ENCODE measurements at regions not wholly inside any gene's neighbourhood (a gene's known extent, or its start where the extent isn't known, plus 50 kb on each side); places are given as distances from the start of the nearest gene placed in this dataset.
"Not testable (repeated sequence)": the region's sequence is repeated elsewhere in the genome, so short reads cannot be mapped to it uniquely, and the experiment has no call there.

DNA sequence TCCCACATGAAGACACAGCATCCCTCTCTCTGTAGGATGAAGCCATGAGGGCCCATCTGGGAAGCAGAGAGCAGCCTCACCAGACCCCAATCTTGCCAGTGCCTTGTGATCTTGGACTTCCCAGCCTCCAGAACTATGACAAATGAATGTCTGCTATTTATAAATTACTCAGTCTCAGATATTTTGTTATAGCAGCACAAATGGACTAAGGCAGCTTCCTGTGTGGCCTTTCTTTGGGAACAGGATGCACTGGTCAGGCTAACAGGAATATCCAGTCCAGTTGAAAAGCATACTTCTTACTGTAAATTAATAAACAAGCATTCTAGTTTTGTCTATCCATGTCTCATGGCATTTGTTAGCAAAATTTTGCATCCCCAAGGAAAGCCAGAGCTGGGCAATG, 134.1 kb upstream of the ETV3 start:
- H3K36me3 Mint-ChIP-seq (ENCODE audit: low read depth): no peaks in the 10 kb centered on the region
- TF ChIP-seq, protein P1, sequence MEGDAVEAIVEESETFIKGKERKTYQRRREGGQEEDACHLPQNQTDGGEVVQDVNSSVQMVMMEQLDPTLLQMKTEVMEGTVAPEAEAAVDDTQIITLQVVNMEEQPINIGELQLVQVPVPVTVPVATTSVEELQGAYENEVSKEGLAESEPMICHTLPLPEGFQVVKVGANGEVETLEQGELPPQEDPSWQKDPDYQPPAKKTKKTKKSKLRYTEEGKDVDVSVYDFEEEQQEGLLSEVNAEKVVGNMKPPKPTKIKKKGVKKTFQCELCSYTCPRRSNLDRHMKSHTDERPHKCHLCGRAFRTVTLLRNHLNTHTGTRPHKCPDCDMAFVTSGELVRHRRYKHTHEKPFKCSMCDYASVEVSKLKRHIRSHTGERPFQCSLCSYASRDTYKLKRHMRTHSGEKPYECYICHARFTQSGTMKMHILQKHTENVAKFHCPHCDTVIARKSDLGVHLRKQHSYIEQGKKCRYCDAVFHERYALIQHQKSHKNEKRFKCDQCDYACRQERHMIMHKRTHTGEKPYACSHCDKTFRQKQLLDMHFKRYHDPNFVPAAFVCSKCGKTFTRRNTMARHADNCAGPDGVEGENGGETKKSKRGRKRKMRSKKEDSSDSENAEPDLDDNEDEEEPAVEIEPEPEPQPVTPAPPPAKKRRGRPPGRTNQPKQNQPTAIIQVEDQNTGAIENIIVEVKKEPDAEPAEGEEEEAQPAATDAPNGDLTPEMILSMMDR (IDR thresholded peaks at IDR 0.05): no peak
- H3K27me3 Mint-ChIP-seq (ENCODE audit: insufficient read depth): no peaks in the 10 kb centered on the region; the same call in 1 of the 2 replicates
- H3K4me1 Mint-ChIP-seq (ENCODE audit: low read depth): no peaks in the 10 kb centered on the region
- DNase-seq: no peak
- no peak overlapping the region for H3K27ac Mint-ChIP-seq
- H3K9me3 Mint-ChIP-seq: no peaks in the 10 kb centered on the region
- no peak overlapping the region for H3K4me3 Mint-ChIP-seq

DNA sequence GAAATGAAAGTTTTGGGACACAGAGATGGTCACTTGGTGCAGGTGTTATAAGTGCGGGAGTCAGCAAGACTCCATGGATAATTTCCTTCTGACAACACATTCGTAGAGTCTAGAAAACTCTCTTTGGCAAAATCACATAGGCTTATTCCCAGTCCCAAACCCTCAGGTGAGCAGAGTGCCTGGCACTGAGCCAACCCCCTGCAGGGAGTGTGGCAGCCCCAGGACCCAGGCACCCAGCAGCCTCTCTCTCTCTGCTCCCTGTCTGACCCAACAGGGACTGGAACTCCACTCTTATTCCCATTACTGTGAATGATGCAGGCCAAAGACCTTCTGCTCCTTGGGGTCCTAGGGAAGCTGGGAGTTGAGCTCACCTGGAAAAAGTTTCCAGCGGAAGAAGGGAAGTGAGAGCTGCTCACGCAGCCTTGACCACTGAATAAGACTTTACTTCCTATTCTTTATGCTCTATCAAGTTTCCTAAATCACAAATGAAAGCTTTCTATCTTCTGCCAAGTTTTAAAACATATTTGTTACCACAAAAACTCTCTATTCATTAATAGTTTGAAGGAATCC, 132.6 kb upstream of the ETV3 start:
- Mint-ChIP-seq H3K9me3 (no peaks in the 10 kb centered on the region), H3K4me1 (ENCODE audit: low read depth) (no peaks in the 10 kb centered on the region), H3K36me3 (ENCODE audit: low read depth) (no peaks in the 10 kb centered on the region), H3K27ac (no peak overlapping the region), H3K27me3 (ENCODE audit: insufficient read depth) (no peaks in the 10 kb centered on the region; the same call in 1 of the 2 replicates), H3K4me3 (no peak overlapping the region)
- DNase-seq: no peak
- TF ChIP-seq, protein P1 (IDR thresholded peaks at IDR 0.05): no peak

DNA sequence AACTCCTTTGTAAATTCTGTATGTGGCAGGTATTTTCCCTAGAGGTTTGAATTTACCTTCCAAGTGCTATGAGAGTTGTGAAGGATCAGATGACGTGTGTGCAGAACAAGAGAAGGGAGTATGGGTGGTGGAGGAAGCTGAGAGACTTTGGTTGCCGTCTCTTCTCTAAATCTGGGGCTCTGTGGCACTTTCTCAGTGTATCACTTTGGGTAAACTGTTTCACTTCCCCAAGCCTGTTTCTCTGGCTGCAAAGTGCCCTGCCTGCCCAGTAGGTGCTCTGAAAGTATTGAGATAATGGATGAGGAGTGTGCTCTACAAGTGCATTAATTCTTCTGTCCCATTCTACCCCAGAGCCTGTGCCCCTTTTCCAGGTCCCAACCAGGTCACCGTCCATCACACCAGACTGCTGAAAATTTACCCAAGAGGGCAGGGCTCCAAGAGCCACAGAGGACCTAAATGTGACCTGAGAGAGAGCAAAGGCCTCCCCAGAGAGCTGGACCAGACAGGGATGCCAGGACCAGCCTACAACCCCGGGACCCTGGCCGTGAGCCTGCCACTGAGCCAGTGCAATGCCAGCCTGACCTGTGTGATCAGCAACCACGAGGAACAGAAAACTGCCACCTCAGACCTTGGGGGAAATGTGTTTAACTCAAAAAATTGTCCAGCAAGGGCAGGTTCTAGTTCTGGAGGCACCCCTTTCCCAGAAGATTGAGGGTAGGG, 131.6 kb upstream of the ETV3 start:
- no peak overlapping the region for H3K27ac Mint-ChIP-seq
- TF ChIP-seq, protein P1 (IDR thresholded peaks at IDR 0.05): no peak
- DNase-seq: no peak
- H3K4me1 Mint-ChIP-seq (ENCODE audit: low read depth): no peaks in the 10 kb centered on the region
- H3K4me3 Mint-ChIP-seq: no peak overlapping the region
- H3K27me3 Mint-ChIP-seq (ENCODE audit: insufficient read depth): no peaks in the 10 kb centered on the region; the same call in 1 of the 2 replicates
- no peaks in the 10 kb centered on the region for H3K36me3 Mint-ChIP-seq (ENCODE audit: low read depth)
- no peaks in the 10 kb centered on the region for H3K9me3 Mint-ChIP-seq

DNA sequence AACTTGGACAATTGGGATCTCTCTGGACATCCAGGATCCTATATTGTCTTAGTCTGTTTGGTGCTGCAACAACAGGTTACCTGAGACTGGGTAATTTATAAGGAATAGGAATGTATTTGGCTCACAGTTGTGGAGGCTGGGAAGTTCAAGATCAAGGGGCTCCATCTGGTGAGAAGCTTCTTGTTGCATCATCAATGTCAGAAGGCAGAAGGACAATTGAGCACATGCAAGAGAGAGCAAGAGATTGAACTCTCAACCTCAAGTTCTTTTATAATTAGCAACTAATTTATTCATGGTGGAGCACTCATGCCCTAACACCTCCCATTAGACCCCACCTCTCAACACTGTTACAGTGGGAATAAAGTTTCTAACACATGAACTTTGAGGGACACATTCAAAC, 124.7 kb upstream of the ETV3 start:
- H3K9me3 Mint-ChIP-seq: no peaks in the 10 kb centered on the region
- no peaks in the 10 kb centered on the region; the same call in 1 of the 2 replicates for H3K27me3 Mint-ChIP-seq (ENCODE audit: insufficient read depth)
- H3K27ac Mint-ChIP-seq: no peak overlapping the region
- DNase-seq: no peak
- TF ChIP-seq, protein P1 (IDR thresholded peaks at IDR 0.05): no peak
- no peaks in the 10 kb centered on the region for H3K36me3 Mint-ChIP-seq (ENCODE audit: low read depth)
- H3K4me3 Mint-ChIP-seq: no peak overlapping the region
- H3K4me1 Mint-ChIP-seq (ENCODE audit: low read depth): no peaks in the 10 kb centered on the region

DNA sequence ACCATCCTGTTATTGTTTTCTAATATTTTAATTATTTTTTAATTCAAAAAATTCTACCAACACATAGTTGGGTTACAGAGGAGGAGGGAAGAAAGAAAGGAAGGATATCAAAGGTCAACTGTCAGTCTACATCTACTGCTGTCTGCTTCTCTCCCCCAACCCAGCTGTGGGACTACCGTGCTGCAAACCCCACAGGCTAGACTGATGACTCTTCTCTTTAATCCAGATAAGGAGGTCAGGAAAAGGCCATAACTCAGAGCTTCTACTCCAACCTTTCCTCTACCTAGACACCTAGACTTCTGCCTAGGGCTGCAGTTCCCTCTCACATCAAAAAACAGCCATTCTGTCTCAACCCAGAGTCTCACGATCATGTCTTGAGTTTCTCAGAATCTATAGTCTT, 124.2 kb upstream of the ETV3 start:
- Mint-ChIP-seq H3K4me3 (no peak overlapping the region), H3K4me1 (ENCODE audit: low read depth) (no peaks in the 10 kb centered on the region), H3K27ac (no peak overlapping the region), H3K36me3 (ENCODE audit: low read depth) (no peaks in the 10 kb centered on the region), H3K9me3 (no peaks in the 10 kb centered on the region), H3K27me3 (ENCODE audit: insufficient read depth) (no peaks in the 10 kb centered on the region; the same call in 1 of the 2 replicates)
- DNase-seq: no peak
- TF ChIP-seq, protein P1 (IDR thresholded peaks at IDR 0.05): no peak

DNA sequence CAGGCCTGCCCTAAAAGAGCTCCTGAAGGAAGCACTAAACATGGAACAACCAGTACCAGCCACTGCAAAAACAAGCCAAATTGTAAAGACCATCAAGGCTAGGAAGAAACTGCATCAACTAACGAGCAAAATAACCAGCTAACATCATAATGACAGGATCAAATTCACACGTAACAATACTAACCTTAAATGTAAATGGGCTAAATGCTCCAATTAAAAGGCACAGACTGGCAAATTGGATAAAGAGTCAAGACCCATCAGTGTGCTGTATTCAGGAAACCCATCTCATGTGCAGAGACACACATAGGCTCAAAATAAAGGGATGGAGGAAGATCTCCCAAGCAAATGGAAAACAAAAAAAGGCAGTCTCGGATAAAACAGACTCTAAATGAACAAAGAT, 117.7 kb upstream of the ETV3 start:
- not testable (repeated sequence) for H3K9me3 Mint-ChIP-seq; H3K4me1 Mint-ChIP-seq (ENCODE audit: low read depth); H3K36me3 Mint-ChIP-seq (ENCODE audit: low read depth); H3K4me3 Mint-ChIP-seq; H3K27me3 Mint-ChIP-seq (ENCODE audit: insufficient read depth); DNase-seq; H3K27ac Mint-ChIP-seq

DNA sequence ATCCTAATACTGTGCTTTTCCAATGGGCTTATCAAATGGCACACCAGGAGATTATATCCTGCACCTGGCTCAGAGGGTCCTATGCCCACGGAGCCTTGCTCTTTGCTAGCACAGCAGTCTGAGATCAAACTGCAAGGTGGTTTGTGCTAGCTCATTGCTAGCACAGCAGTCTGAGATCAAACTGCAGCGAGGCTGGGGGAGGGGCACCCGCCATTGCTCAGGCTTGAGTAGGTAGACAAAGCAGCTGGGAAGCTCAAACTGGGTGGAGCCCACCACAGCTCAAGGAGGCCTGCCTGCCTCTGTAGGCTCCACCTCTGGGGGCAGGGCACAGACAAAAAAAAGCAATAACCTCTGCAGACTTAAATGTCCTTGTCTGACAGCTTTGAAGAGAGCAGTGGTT, 116.0 kb upstream of the ETV3 start:
- not testable (repeated sequence) for H3K9me3 Mint-ChIP-seq; H3K36me3 Mint-ChIP-seq (ENCODE audit: low read depth); H3K27me3 Mint-ChIP-seq (ENCODE audit: insufficient read depth); DNase-seq; H3K4me3 Mint-ChIP-seq; H3K4me1 Mint-ChIP-seq (ENCODE audit: low read depth); H3K27ac Mint-ChIP-seq

All from HFFc6 (cell line).